Fibroblast of skin of abdomen (primary cell): ENCODE measurements at regions not wholly inside any gene's neighbourhood (a gene's known extent, or its start where the extent isn't known, plus 50 kb on each side); places are given as distances from the start of the nearest gene placed in this dataset.
"Not testable (repeated sequence)": the region's sequence is repeated elsewhere in the genome, so short reads cannot be mapped to it uniquely, and the experiment has no call there.

ENCODE experiments used
- DNase-seq: peaks from one replicate; pipeline ENCODE4 v3.0.0-alpha.2; 2013

DNA sequence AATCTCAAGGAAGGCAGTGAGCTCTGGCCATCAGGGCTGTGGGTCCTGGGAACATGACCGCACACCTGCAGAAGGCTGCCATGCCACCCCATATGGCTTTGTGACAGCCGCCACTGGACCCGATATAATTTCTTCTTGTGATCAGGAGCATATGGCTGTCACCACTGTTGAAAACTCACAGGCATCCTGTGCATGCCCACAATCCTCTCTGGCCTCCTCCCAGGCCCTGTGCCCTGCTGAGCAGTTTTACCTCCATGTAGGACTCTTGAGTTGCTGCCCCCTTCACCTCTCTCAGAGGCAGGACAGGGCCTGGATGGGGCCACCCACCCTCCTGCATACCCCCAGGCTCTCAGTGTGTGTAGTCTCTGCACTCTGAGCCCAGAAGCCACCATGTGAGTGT, 391.9 kb upstream of the AKR1E2 start:
- no peak for DNase-seq

DNA sequence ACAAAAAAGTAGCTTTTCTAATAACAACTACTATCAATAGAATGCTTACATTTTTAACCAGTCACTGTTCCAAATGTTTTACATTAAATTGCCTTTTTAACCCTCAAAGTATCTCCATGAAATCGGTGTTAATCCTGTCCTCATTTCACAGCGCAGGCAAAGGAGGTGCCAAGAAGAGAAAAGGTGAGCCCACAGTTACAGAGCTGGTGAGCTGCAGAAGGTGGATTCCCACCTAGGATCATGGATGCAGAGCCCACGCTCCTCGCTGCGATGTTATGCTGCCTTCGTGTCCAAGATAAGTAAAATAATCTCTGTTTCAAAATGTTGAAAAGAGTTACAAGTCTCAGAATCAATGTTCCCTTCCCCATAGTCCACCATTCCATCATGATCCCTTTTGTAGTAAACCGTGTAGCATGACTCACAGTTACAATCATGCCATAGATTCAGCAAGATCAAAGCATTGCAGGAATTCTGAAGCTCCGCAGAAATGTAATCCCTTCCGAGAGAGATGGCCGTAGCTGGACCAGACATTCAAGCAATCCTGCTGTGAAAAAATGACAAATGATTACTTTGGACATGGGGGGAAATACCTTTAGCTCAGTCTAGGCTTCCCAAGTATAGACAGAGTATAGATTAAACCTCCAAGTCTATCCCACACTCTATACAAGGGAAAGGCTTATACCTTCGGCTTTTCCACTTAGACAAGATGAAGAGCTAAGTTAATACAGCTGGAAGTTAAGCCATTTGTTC, 394.7 kb upstream of the AKR1E2 start:
- peak; percentile 94 for DNase-seq

DNA sequence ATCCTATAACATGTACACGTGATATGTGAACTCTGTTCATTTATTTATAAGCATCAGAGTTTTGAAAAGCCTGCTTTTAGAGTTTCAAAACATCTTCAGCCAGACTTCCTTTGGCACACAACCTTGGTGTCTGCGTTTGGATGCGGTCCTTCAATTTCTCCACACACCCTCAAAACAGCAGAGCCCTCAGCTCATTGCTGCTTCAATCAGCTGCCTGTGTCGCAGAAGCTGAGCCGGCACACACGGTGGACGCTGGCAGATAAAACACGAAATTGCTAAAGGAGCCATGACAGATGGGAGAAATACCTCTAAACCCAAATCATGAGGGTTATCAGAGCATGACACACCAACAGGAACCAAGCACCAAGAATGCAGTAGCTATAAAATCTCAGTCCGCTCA, 396.4 kb upstream of the AKR1E2 start:
- no peak for DNase-seq

DNA sequence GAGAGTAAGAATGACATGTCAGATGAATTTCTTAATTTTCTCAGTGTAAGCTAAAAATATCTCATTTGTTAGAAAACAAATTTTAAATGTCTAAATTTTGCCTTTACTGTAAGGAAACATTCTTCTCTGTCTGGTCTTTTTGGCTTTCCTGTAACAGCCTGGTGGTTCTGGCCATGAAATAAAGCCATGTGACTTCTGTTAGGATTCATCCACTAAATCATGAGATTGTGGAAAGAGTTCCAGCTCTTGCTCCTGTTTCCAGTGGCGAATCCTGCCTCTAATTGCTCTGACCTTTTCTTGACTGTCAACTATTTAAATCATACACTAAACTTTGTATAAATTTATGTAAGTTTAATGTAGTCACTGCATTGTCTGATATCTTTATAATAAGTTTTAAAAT, 398.5 kb upstream of the AKR1E2 start:
- peak; percentile 44 for DNase-seq

DNA sequence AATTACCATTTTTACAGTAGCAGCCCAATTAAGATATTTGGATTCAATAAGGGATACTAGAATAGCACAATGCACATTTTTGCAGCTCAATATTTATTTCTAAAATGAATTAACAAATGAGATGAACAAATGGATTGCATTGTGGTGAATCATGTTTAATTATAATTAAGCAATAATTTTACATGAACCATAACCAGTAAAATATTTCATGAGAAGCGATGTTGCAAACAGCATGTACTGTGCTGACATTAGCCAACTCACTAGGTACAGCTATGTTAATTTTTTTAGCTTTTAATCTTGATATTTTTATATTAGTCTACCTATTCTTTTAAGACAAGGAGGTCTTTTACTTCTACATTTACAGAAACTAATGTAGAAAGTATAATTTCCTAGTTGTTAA, 399.1 kb upstream of the AKR1E2 start:
- no peak for DNase-seq

DNA sequence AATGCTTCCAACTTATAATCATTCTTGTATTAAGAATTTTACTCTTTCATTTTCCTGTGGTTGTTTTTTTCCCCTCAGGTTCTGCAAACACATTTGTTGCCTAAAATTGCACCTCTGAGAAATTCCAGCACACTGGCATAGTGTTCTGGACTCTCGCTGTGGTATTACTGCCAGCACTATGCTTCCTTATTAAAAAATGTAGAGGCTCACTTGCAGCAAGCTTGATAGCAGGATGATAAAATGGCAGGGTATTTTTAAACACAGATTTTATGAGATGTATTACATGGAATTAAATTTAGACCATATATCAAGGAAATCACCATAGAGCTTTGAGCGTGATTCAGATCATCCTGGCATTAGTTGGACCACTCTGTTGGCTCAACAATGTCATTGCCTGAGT, 416.7 kb upstream of the AKR1E2 start:
- no peak for DNase-seq

DNA sequence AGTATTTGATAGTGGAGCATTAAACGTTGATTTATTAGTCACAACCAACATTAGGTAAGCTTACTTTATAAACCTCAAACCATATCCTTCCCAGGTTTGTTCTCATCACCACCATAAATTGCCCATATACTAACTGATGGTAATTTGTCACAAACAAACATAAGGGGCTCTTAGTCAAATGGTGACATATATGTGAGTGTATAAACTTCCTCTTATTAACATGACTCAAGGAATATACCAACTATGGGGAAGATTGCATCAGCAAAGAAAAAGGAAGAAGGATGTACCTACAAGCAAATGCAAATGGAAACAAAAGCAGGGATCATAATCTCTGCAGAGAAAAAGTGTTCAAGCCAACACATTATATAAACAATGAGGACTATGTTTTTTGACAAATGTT, 418.2 kb upstream of the AKR1E2 start:
- DNase-seq: peak; percentile 85

DNA sequence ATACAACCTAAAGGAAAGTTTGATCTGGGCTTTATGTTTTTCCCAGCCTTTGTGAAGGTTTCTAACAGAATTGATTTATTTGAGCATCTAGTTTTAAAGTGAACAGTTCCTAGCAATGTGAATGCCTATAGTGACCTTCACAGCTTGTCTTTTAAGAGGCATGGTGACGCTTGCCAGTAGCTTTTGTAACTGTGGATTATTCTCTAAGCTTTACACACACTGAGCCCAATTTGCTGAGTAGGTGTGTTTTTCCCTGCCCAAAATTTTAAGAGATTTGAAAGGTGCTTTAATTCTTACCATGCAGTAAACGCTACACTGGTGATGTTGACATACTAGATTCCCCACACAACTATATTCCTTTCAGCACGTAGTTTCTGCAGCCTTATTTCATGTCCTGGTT, 420.2 kb upstream of the AKR1E2 start:
- DNase-seq: no peak

DNA sequence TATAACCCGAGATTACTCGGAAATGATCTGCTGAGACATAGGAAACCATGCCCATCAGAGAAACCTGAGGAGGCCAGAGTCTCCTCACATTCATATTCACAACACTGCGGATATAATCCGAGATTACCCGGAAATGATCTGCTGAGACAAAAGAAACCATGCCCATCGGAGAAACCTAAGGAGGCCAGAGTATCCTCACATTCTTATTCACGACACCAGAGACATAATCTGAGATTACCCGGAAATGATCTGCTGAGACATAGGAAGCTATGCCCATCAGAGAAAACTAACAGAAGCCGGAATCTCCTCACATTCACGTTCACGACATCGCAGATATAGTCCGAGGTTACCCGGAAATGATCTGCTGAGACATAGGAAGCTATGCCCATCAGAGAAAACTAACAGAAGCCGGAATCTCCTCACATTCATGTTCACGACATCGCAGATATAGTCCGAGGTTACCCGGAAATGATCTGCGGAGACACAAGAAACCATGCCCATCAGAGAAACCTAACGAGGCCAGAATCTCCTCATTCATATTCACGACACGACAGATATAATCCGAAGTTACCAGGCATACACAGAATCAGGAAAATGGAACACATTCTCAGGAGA, 422.3 kb upstream of the AKR1E2 start:
- DNase-seq: no peak

DNA sequence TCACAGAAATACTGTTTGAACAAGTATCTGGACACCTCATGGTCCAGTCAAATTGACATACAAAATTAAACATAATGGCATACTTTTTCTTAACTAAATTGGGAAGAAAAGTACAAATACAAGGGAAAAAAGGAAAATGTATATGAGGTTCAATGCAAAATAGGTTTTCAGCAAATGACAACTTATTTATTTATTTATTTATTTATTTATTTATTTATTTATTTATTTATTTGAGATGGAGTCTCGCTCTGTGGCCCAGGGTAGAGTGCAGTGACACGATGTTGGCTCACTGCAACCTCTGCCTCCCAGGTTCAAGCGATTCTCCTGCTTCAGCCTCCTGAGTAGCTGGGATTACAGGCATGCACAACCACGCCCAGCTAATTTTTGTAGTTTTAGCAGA, 424.9 kb upstream of the AKR1E2 start:
- not testable (repeated sequence) for DNase-seq

DNA sequence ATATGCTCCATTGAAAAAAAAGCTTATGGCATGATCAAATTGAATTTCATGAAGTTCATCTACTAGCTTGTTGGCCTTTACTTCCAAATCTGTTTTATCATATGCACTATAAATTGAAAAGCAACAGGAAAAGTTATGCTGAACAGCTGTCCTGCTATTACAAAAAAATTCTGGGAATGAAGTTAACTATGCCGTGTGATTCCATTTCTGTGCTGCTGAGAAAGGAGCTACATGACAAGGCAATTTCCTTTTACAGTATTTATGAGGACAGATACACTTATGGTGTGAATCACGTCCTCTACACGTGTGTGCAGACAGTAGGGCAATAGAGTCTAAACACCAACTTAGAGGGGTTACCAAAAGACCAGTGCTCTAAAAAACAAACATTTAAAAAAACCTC, 426.5 kb upstream of the AKR1E2 start:
- peak; percentile 78 for DNase-seq

DNA sequence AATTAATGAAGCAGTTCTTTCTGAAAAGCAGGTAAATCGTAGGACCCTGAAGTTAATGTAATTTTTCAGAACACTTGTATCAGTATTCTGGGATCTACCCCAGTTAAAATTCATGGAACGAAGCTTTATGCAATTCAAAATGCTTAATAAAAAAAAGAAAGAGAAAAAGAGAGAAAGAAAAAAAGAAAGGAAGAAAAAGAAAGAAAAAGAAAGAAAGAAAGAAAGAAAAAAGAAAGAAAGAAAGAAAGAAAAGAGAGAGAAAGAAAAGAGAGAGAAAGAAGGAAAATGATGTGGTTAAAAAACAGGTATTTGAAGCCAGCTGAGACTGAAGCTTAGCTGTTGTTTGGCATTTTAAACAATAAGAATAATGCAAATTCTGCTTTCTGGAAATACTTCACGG, 427.4 kb upstream of the AKR1E2 start:
- no peak for DNase-seq

DNA sequence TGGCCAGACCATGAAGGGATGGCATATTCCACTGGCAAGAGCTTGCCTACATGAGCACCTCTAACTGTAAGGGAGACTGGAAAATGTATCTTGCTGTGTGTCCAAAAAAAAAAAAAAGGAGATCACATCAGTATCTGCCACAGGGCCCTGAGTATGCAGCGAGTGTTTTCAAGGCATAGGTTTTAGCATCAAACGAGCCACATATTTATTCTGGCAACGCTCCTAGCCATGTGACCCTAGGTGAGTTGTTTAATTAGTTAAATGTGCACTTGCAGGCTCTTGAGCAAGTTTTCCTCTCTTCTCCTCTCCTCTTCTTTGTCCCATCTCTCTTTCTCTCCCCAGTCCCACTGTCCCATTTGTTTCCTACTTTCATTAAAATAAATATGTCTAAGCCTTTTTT, 428.7 kb upstream of the AKR1E2 start:
- no peak for DNase-seq

DNA sequence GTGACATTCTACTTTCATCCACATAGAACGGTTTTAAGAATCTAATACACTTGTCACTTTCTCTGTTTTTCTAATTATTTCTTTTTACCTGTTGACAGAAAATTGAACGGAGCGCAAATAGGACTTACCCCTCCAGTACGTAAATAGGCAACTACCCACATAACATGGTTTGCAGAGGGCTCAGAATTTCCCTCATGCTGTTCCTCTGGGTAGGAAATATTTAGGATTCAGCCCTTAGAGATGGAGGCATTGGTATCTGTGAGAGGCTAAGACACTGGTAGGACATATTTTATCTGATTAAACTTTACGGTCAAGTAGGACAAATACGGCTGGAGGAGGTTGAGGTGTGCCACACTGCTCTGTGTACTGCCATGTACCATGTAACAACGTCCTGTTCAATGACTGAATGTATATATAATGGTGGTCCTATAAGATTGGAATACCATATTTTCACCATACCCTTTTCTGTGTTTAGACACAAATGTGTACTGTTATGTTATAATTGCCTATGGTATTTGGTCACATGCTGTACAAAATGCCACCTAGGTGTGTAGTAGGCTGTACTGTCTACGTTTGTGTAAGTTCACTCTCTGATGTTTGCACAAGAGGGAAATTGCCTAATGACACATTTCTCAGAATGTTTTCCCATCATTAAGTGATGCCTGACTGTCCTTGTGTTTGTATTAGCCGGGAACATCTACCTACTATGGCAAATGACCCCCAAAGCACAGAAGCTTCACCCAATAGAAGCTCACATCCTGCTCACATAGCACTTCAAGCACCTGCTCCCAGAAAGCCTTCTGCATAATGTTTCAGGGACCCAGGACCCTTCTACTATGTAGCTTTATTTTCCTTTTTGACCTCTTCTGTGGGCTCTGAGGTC, 429.4 kb upstream of the AKR1E2 start:
- no peak for DNase-seq

DNA sequence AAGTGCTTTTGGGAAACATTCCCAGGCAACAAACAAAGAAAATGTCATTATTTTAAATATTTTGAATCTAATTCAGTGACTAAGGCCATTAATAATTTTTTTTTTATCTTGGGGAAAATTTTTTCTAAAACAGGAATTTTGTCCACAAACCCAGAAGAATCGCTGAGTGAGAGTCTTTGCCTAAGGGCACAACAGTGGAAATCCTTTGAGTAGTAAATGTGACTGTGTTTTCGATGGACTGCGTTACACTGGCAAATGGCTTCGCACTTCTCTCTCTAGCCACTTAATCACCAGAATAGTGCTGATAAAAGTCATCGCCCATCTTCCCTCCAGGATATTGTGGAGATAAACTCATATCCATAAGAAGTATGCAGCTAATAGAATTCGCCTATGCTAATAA, 430.3 kb upstream of the AKR1E2 start:
- DNase-seq: no peak

DNA sequence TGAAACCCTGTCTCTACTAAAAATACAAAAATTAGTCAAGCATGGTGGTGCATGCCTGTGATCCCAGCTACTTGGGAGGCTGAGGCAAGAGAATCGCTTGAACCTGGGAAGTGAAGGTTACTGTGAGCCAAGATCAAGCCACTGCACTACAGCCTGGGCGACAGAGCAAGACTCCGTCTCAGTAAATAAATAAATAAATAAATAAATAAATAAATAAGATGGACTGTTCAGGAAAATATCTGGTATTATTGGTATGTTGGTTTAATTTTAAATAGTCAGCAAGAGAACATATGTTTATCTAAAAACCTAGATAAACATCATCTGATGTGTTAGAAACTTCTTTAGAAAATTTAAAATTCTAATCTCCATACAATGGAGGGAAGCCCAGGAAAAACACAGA, 431.6 kb upstream of the AKR1E2 start:
- DNase-seq: not testable (repeated sequence)

DNA sequence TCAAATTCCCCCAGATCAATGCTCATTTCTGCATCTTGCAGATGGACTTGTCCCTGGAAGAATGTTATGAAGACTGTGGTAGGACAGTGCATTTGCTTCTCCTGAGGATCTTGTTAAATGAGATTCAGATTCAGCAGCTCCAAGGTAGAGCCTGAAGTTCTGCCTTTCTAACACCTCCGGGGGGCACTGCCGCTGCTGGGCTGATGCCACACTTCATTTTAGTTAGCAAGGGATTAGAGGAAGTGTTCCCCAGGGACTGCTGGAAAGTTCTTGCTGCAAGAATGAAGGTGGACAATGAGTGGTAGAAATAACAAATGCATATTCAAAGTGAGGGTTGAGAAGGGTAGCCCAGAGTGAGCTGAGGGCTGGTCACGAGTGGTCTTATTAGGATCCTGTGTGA, 434.3 kb upstream of the AKR1E2 start:
- DNase-seq: no peak

DNA sequence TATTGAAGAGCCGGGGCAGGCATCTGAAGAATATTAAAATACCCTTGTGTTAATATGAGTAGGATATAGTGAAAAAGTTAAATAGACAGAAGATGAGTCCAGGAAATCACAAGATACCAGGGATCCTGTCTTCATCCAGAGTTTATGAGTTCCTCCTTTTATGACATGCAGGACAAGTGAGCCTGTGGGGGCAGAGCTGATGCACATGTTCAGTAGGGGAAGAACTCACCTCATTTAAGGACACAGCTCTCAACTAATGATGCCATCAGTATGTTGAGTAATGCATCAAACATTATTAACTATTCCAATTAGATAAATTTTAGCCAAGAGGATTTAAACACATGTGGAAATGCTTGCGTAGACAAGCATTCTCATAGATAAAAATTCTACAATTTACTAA, 435.8 kb upstream of the AKR1E2 start:
- no peak for DNase-seq

DNA sequence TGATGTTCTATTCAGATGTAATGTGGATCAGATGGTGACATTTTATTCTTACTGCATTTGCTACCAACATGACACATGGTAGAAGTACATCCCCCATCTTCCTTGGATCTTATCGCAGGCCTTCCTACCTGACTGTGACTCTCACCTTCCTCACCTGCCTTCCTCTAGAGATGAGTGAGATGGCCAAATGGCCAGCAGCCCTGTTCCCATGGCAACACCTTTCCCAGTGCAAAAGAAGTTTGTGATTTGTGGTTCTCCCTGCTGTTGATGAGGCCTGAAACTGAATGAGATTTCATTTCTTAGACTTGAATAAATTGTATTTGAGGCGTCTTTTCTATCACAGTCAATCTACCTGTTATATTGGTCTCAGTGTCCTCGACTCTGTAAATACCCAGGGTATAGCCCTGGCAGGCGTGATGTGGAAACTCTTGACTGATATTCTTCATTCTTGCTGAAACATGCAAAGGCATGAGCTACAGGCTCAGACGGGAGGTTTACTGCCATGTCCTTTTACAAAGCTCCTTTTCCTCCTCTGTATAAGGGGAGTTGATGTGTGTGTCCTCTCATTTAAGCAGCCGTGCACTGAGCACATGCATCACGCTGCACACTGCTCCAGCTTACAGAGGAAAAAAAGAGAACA, 440.7 kb upstream of the AKR1E2 start:
- DNase-seq: no peak

DNA sequence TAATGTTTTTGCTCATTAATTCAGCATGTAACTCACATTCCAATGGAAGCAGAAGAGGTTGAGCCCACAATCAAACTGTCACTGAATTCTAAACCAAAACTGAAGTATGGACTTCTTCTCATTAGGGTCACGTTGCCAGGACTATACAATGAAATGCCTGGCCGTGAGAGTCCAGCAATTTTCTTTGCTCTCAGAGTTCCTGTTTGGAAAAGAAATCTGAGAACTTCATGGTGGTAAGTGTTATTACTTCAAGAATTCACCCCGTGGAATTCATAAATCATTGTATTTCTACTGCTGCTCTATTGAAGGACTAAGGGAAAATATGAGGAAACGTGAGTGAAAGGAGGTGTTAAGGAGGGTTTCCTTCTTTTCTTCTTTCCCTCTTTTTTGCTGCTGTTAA, 441.8 kb upstream of the AKR1E2 start:
- DNase-seq: peak; percentile 63

DNA sequence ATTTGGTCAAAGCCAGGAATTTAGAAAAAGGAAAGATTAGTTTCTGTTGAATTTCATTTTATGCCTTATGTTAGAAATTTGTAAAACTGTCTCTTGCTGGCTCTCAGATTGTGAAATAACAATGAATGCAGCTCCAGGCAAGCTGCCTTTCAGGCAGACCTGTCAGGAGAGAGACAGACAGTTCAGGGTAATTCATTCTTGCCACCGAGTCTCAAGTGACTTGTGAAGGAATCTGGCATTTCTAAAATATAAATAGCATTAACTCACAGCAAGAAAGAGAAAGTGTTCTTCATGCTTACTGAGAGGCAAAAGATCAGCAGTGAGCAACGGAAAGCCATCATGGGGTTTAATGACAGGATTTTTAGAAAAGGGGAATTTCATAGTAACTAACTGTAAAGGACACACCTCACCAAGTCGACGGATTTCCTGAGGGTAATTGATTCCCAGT, 442.3 kb upstream of the AKR1E2 start:
- DNase-seq: peak; percentile 32

DNA sequence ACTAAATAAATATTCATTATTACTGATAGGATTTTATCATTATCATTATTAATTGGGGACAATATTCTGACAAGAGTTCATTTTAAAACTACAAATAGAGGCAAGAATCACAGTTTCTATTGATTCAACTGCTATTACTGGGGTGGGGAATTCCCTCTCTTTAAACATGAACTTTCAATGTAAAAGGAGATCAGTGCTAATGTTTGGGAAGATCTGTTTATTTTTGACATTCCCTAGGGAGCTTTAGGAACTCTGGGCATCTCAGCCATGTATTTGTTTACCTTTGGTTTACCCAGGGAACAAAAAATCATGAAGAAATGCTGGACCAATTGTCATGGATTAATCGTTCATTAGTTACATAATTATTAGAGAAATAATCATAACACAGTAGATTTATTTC, 443.2 kb upstream of the AKR1E2 start:
- no peak for DNase-seq

DNA sequence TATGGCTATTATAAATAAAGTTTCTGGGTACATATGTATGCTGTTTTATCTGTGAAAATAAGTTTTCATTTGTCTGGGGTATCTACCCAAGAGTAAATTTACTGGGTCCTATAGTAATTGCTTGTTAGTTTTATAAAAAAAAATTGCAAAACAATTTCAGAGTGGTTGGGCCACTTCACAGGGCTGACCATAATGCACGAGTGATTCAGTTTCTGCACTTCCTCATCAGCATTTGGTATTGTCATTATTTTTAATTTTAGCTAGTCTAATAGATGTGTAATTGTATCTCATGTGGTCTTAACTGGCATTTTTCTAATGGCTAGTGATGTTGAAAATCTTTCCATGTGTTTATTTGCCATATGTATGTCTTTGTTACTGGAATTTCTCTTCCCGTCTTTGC, 452.4 kb upstream of the AKR1E2 start:
- DNase-seq: no peak
